HCT116 (cell line): ENCODE measurements at regions not wholly inside any gene's neighbourhood (a gene's known extent, or its start where the extent isn't known, plus 50 kb on each side); places are given as distances from the start of the nearest gene placed in this dataset.

Experiments
- CBX3 ChIP-seq: IDR thresholded peaks from 2 replicates; pipeline ENCODE4 v1.6.1; 2012; ENCODE audit warnings: low read depth
- ELF1 ChIP-seq: IDR thresholded peaks from 2 replicates; pipeline ENCODE4 v1.6.1; 2012; ENCODE audit warnings: low read depth, borderline replicate concordance
- POLR2A ChIP-seq: IDR thresholded peaks from 2 replicates; pipeline ENCODE4 v1.7.0; 2011; ENCODE audit warnings: borderline replicate concordance; ENCODE audit not compliant: insufficient read depth, insufficient read length; ENCODE audit errors: extremely low read depth
- TF ChIP-seq, protein P1 (sequence below): IDR thresholded peaks from 2 replicates; pipeline ENCODE4 v1.6.1; 2011; ENCODE audit warnings: mild to moderate bottlenecking, low read length, moderate library complexity; ENCODE audit not compliant: insufficient replicate concordance; ENCODE audit errors: extremely low read depth
- TF ChIP-seq, protein P2 (sequence below): IDR thresholded peaks from 2 replicates; pipeline ENCODE4 v1.6.1; 2012; ENCODE audit warnings: low read depth
- TF ChIP-seq, protein P3 (sequence below), 3 experiments: fragments of 200-600 bp in 1 of 3; sonication (generic) in 1 of 3; IDR thresholded peaks in 2 of 3; conservative IDR thresholded peaks in 1 of 3; 2 replicates each; pipeline ENCODE4 v1.5.1; 2012 to 2017; ENCODE audit warnings: low read depth in 2 of 3, low read length in 2 of 3, antibody characterized with exemption in 1 of 3, borderline replicate concordance in 1 of 3, control low read depth in 1 of 3, mild to moderate bottlenecking in 1 of 3, mixed read lengths in 1 of 3, mixed run types in 1 of 3, moderate library complexity in 1 of 3; ENCODE audit not compliant: insufficient read depth in 1 of 3

DNA sequence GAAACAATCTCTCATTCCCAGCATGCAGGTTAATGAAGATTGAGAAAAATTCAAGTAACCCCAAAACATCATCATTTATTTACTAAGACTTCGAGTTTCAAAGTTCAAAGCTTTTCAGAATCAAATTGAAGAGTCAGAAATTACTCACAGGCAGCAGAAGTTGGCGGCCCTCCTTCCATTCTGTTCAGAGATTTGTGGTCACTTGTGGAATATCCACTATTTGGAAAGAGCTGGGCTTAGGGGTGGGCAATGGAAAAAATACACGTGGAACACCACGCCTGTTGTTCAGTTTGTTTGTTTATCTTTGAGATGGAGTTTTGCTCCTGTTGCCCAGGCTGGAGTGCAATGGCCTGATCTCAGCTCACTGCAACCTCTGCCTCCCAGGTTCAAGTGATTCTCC lies 108.6 kb upstream of the NAA20 start:
- TF ChIP-seq, protein P1, sequence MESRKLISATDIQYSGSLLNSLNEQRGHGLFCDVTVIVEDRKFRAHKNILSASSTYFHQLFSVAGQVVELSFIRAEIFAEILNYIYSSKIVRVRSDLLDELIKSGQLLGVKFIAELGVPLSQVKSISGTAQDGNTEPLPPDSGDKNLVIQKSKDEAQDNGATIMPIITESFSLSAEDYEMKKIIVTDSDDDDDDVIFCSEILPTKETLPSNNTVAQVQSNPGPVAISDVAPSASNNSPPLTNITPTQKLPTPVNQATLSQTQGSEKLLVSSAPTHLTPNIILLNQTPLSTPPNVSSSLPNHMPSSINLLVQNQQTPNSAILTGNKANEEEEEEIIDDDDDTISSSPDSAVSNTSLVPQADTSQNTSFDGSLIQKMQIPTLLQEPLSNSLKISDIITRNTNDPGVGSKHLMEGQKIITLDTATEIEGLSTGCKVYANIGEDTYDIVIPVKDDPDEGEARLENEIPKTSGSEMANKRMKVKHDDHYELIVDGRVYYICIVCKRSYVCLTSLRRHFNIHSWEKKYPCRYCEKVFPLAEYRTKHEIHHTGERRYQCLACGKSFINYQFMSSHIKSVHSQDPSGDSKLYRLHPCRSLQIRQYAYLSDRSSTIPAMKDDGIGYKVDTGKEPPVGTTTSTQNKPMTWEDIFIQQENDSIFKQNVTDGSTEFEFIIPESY, result no peak
- TF ChIP-seq POLR2A, result no peak
- TF ChIP-seq, protein P2, sequence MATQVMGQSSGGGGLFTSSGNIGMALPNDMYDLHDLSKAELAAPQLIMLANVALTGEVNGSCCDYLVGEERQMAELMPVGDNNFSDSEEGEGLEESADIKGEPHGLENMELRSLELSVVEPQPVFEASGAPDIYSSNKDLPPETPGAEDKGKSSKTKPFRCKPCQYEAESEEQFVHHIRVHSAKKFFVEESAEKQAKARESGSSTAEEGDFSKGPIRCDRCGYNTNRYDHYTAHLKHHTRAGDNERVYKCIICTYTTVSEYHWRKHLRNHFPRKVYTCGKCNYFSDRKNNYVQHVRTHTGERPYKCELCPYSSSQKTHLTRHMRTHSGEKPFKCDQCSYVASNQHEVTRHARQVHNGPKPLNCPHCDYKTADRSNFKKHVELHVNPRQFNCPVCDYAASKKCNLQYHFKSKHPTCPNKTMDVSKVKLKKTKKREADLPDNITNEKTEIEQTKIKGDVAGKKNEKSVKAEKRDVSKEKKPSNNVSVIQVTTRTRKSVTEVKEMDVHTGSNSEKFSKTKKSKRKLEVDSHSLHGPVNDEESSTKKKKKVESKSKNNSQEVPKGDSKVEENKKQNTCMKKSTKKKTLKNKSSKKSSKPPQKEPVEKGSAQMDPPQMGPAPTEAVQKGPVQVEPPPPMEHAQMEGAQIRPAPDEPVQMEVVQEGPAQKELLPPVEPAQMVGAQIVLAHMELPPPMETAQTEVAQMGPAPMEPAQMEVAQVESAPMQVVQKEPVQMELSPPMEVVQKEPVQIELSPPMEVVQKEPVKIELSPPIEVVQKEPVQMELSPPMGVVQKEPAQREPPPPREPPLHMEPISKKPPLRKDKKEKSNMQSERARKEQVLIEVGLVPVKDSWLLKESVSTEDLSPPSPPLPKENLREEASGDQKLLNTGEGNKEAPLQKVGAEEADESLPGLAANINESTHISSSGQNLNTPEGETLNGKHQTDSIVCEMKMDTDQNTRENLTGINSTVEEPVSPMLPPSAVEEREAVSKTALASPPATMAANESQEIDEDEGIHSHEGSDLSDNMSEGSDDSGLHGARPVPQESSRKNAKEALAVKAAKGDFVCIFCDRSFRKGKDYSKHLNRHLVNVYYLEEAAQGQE, result no peak
- TF ChIP-seq, protein P3, sequence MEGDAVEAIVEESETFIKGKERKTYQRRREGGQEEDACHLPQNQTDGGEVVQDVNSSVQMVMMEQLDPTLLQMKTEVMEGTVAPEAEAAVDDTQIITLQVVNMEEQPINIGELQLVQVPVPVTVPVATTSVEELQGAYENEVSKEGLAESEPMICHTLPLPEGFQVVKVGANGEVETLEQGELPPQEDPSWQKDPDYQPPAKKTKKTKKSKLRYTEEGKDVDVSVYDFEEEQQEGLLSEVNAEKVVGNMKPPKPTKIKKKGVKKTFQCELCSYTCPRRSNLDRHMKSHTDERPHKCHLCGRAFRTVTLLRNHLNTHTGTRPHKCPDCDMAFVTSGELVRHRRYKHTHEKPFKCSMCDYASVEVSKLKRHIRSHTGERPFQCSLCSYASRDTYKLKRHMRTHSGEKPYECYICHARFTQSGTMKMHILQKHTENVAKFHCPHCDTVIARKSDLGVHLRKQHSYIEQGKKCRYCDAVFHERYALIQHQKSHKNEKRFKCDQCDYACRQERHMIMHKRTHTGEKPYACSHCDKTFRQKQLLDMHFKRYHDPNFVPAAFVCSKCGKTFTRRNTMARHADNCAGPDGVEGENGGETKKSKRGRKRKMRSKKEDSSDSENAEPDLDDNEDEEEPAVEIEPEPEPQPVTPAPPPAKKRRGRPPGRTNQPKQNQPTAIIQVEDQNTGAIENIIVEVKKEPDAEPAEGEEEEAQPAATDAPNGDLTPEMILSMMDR (IDR thresholded peaks at IDR 0.05 in 2 of 3, conservative IDR thresholded peaks at IDR 0.05 in 1 of 3; ENCODE audit: borderline replicate concordance in 1 of 3, insufficient read depth in 1 of 3, low read depth in 2 of 3, low read length in 2 of 3), result no peak
- no peak for TF ChIP-seq CBX3
- no peak for TF ChIP-seq ELF1
